Left renal cortex interstitium (tissue), 4 donors: ENCODE measurements at regions not wholly inside any gene's neighbourhood (a gene's known extent, or its start where the extent isn't known, plus 50 kb on each side); places are given as distances from the start of the nearest gene placed in this dataset.
A peak's percentile ranks its signal among the peaks of the same experiment; 100 is the strongest.
"Not testable (repeated sequence)": the region's sequence is repeated elsewhere in the genome, so short reads cannot be mapped to it uniquely, and the experiment has no call there.

Experiments
- DNase-seq, 4 donors: peaks; one replicate each; pipeline ENCODE4 v3.0.0-alpha.2; 2013; ENCODE audit warnings: low read depth in 4 of 4, low spot score in 2 of 4, missing footprints in 1 of 4

DNA sequence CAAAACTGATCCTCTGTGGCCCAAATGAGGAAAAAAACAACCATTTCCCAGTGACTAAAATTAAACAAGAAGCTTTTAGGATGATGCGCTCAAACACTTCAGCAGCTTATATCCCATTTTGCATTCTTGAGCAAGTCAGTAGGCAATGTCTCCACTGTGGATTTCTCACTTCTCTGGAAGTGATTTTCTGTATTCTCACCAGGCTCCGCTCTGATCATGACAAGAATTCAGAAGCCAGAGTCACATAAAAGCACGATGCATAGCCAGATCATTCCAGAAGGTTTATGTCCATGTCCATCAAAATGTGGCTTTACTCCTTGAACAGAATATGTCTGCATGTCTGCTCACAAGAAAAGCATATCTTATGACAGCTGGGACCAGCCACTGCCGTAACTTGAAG, 481.4 kb downstream of the ADRA2A start:
- DNase-seq, result no peak

DNA sequence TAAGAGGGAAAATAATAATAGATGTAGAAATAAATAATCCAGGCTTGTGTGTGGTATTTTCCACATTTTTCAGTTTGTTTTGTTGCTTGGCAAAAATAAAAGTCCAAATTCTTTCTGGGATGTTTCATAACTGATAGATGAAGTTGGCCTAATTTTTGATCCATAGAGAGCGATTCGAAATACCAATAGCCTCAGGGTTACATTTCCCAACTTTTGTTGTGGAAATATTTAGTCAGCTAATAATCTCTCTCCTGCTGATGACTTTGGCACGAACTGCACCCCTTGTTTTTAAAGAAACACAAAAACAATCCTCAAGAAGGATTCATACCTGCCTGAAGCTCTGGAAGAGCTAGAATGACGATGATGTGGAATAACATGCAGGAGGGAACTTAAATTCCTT, 483.2 kb downstream of the ADRA2A start:
- DNase-seq, result no peak

DNA sequence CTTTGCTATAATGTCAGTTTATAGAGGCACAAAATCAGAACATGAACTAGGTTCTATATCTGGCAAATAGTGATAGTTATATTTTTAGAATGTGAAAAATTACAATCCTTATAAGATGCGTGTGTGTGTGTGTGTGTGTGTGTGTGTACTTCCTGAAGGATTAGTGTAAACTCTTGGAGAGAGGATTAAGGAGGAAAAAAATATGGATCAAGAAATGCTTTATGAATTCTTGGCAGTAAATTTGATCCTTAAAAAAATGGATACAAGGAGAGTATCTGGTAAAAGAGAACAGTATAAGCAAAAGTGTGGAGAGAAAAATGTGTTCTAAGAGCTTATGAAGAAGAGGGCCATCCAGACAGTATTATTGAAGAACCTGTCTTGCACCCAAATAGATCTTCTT, 484.3 kb downstream of the ADRA2A start:
- no peak for DNase-seq

DNA sequence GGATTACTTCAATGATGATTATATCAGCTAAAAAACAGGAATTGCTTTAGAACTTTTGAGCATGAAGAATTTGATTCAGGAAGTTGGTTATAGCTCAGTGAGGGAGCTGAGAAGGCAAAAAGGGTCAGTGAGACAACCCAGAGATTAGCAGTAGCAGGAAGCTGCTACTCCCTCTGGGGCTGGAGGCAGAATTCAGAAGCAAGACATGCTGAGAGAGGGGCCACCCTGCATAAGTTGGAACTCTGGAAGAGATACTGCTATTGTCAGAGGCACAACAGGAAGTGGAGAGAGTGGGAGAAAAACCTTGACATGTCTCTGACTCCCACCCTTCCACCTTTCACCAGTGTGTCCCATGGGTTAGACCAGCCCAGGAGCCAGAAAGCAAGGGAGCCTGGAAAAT, 488.7 kb downstream of the ADRA2A start:
- DNase-seq, result no peak

DNA sequence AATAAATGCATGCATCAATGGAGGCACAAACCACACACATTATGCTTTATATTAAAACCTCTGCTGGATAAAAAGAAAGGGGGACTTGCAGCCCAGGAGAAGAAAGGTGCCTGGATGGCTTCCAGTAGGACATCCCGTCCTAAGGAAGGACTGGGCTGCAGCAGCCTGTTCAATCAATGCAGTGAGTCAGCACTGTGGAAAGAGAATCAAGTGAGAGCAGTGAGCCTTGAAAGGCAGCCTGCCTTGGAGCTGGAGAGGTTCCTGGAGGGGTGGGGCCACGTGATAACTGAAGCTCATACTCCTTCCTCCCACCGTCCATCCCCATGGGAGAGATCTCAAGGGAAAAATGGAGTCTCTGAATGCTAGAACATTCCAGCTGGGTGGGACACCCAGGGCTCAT, 501.2 kb downstream of the ADRA2A start:
- no peak for DNase-seq

DNA sequence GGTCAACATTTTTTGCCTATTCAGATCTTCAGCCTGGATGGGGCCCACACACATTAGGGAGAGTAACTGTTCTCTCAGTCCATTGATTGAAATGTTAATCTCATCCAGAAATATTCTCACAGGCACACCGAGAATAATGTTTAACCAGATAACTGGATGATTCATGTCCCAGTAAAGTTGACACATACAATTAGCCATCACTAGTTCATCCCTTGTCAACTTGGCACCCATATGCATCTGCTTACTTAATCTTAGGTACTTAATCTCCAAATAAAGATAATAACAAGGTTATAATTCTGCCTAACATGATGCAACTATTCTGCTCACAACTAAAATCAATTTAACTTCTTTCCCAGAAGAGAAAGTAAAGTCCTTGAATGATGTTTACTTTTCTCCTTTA, 502.6 kb downstream of the ADRA2A start:
- DNase-seq, result no peak

DNA sequence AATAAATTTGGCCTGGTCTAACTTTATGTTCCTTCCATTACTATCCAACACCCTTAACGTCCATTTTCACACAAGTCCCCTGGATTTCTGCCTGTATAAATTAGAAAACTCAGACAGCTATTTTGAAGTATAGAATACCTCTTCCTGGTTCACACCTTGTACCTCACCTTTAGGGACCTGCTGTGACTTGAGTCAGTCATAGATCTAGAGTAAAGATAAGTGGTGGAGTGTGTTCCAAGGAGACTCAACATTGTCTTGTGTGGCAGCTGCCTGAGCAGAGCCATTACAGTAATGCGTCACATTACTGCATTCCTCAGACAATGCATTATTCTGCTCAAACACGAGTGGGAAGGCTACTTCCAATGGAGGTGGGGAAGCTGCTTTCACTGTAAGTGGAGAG, 513.9 kb downstream of the ADRA2A start:
- no peak for DNase-seq

DNA sequence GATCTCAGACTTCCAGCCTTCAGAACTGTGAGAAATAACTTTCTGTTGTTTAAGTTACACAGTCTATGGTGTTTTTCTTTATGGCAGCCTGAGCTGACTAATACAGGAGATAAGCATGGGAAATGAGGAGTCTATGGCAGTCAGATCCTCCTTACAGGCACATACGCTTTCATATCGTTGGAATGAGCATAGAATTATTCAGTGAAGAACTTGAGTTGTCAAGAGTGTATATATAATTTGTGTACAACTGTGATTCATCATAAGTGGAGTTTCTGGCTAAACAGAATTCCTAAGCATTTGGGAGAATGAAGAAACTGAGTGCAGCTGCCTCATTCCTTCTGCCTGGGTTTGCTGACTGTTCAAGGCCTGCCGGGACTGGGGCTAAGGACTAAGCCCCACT, 516.7 kb downstream of the ADRA2A start:
- DNase-seq, result no peak

DNA sequence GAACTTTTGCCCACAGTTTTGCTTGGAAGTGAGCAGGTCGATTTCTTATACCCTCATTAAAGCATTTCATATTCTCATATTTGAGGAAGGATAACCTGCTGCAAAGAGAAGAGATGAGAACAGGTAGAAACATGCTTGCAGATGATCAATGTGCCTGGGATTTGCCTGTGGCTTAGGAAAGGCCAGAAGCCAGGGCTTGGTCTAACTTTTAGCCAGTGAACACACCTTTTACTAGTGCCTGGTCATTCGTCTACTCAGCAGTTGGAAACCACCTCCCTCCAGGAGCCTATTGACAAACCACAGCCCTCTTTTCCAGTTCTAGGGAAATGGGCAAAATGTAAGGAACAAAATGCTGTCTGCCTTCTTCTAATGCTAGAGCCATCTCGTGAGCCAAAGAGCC, 518.3 kb downstream of the ADRA2A start:
- no peak for DNase-seq

DNA sequence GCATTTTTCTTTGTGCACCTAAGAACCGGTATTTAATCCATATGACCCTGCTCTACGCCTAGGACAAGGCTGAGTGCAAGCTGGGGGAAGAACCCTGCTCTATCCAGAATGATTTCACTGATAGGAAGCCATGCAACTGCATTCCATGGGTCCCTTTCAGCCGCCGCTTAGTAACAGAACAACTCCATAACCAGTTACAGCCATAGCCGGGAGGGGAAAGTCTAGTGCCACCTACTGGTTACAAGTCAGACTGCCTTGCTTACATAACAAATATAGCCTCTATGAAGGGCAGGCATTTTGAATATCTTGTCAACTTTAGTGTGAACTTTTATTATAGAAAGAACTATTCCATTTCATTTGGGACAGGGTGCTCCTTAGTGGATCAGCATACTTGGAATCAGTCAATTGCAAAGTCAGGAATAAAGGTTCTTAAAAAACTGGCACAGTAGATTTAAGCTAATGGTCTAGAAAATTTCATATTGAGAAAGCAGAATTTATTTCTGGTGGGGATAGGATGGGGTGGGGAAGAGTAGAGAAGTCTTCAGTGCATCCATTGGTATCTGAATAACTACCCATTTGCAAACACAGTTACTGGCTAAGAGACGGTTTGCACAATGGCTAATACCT, 521.7 kb downstream of the ADRA2A start:
- DNase-seq, result peak in 3 of 4 donors; percentile 29 to 62 (median 32)

DNA sequence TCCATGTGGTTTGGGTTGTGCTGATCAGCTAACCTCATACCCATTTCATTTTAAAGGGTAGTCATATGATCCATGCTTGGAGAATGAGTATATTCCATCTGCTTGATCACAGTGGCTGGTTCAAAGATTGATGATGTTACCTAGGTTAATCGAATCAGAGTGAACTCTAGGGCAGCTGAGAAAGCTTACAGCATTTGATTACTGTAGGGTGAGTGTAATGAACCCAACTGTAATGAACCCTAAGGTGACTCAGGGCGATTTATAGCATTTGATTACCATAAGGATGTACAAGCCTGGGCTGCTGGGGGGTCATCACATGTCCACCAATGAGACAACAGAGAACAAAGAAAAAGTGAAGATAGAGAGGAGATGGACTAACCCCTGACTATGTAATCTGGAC, 523.1 kb downstream of the ADRA2A start:
- DNase-seq, result no peak

DNA sequence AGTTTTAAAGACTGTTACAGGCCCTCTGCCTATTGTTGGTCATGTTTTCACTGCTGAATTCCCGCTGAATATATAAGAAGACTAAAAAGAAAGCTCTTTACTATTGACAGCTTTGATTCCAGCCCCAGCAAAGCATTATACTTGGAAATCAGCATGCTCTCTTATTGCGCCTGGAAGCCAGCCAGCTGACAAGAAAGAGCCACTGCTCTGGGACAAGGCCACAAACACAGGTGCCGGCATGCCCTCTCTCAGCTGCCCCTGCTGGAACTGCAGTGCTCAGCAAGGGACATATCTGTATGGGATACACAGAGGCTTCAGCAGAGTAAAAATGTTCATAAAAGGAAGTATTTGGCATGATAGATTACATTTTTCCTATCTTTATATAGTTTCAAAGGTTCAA, 523.9 kb downstream of the ADRA2A start:
- DNase-seq, result no peak

DNA sequence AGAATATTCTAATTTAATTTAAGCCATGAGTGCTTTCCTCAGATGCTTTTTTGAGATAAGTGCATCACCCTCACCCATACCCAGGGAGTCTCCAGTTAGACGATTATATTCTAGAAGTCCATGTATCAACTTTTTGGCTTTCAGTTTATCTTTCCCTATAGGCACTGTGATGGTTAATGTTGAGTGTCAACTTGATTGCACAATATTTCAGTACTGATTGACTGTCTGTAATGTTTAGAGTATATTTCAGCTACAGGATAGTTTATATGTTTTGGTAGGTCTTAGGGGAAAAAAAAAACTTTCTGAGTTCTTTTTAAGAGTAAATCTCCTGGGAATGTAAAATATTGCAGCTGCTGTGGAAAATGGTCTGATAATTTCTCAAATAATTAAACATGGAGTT, 535.4 kb downstream of the ADRA2A start:
- no peak for DNase-seq

DNA sequence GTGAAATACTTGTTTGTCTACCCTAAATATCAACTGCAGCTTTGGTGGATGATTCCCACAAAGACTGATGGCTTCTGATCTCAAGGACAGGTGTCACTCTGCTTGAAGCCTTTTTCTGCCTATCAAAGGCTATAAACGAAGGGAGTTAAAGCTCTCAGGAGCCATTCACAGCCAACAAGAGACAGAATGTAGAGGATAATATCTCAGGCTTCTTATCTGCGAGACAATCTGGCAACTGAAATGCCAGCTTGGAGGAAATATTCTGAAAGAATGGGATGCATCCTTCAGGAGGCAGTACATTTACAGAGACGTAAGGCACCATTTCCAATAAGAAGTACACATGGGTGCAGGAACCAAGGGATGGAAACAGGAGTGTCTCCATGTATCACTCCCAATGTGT, 549.4 kb downstream of the GPAM start:
- DNase-seq, result no peak

DNA sequence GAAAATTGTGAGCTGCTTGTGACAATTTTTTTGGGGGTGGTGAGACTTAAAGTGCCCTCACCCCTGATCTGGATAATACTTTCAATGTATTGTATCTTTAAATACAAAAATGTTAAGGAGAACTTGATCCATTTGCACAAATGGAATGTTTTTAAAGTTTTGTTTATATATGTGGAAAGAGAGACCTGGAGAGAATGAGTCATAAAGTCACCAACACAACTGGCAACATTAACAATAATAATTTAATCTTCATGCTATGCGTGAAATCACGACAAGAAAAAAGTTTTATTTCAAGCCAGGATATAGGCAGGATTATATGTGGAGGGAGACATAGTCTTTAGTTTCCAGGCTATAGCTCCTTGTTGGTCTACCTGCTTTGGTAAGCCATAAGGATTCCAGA, 537.5 kb downstream of the GPAM start:
- no peak for DNase-seq

DNA sequence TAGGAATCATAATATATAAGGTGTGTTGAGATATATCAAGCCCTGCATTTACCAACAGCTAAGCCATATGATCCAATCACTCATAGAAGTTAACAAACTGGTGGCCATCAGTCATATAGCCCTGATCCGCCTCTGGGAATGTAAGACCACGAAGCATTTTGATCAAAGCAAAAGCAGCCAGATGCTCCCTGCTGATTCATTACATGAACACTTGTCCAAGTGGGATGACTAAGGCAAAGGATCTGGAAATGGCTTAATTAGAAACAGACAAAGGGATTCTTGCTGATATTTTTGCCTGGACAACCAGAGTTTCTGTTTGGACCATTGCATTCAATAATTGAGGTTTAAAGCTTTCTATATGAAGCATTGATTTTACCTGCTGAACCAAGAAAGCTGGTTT, 535.5 kb downstream of the GPAM start:
- no peak for DNase-seq

DNA sequence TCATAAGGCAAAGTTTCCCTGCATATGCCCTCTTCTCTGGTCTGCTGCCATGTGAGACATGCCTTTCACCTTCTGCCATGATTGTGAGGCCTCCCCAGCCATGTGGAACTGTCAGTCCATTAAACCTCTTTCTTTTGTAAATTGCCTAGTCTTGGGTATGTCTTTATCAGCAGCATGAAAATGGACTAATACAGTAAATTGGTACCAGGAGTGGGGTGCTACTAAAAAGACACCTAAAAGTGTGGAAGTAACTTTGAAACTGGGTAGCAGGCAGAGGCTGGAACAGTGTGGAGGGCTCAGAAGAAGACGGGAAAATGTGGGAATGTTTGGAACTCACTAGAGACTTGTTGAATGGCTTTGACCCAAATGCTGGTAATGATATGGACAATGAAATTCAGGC, 534.5 kb downstream of the GPAM start:
- DNase-seq, result not testable (repeated sequence)

DNA sequence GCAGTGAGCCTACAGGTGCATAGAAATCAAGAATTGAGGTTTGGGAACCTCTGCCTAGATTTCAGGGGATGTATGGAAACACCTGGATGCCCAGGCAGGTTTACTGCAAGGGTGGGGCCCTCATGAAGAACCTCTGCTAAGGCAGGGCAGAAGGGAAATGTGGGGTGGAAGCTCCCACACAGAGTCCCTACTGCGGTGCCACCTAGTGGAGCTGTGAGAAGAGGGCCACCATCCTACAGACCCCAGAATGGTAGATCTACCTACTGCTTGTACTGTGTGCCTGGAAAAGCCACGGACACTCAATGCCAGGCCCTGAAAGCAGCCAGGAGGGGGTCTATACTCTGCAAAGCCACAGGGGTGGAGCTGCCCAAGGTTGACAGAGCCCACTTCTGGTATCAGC, 533.5 kb downstream of the GPAM start:
- no peak for DNase-seq

DNA sequence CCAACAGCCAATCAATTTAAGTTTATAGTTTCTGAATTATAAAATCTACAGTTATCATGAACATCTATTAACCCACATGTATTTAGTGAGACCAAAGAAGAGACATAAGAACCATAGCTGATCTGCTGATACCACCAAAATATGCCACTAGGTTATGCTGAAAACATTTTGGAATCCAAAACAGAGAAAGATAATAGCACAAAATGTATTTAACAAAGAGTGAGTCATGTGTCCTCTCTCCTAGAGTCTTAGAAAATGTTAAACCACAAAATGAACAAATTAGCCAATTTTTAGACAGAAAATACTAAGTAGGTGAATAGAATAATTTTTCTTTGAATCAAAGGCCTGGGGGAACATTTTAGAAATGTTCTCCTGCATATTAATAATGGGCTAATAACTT, 527.5 kb downstream of the GPAM start:
- no peak for DNase-seq

DNA sequence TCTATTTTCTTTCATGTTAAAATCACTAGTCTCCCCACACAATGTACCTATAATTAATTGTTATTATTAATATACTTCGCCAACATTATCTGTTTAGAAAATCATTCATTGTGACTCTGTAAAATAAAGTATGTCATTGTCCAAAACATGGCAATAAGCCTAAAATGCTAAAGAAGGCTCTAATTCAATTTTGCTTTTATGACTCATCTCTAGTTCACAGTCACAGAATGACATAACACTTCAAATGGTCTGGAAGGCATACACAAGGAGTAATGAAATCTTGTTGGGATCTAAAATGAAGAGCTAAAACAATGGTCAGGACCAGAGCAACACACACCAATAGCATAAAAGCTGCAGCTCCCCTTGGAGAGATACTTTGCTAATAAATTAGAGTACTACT, 505.8 kb downstream of the GPAM start:
- DNase-seq, result no peak

DNA sequence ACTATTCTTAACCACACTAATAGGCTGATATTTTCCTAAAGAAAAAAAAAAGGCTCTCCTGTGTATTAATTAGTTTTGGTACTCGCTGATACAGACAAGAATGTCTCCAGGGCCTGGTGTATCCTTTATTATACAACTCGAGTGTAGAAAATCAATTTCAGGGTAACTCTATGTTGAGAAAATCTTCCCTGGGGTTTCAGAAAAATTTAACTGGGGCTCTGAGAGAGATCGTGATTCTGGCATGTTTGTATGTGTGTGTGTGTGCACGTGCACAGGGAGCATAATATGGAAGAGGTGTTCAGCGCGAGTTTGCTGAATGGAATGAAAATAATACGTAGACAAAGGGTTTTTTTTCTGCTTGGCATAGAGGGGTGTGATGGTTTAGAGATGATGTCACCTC, 496.8 kb downstream of the GPAM start:
- DNase-seq, result no peak

DNA sequence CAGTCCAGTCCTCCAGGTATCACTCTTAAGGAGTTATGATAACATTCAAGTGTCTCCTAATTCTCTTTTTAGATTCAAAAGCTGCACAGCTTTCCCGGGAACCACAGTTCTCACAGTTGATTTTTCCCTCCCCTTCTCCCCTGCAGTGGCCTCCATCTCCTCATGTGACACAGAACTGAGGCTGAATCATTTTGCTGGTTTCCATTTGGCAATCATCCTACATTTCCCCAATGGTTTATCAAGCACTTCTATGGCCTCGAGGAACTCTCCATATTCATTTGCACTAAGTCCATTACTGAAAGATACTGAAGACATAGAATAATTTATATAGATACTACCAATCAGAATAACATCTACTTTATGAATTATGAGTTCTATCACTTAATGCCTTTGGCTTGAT, 484.9 kb downstream of the GPAM start:
- DNase-seq, result no peak

DNA sequence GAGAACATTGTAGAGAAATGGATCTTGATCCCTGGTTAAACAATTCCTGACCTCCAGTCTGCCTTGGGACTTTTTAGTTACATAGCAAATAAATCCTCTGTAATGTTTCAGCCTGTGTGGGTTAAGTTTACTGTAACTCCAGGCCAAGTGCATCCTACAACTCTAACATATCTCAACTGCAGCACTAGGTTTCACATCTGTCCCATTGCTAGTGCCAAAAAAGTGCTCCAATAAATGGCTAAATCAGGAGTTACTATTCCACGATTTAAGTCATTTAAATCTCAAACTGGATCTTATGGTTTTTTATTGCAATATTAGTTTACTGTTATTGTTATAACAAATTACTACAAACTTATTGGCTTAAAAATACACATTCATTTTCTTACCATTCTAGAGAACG, 479.6 kb downstream of the GPAM start:
- no peak for DNase-seq
